CD14-positive monocyte (primary cell): ENCODE measurements at regions not wholly inside any gene's neighbourhood (a gene's known extent, or its start where the extent isn't known, plus 50 kb on each side); places are given as distances from the start of the nearest gene placed in this dataset.

Experiments used
- DNase-seq, 3 donors: peaks; one replicate each; pipeline ENCODE4 v3.0.0-alpha.2; 2011 to 2022
- H2AFZ ChIP-seq: 2 replicates; pipeline ENCODE4 v1.6.0; 2012; ENCODE audit warnings: mild to moderate bottlenecking, low read depth, low read length, inconsistent platforms; ENCODE audit not compliant: insufficient read depth, poor library complexity, severe bottlenecking
- H3K27ac ChIP-seq, 2 donors: 1 replicate in 1 of 2; 2 replicates in 1 of 2; pipeline ENCODE4 v1.5.1; 2012 to 2013; ENCODE audit warnings: low read length in 2 of 2, control low read depth in 1 of 2, inconsistent platforms in 1 of 2, low read depth in 1 of 2, mild to moderate bottlenecking in 1 of 2
- H3K27me3 ChIP-seq, 2 donors: one replicate each; pipeline versions ENCODE4 v1.6.0 to v1.6.1; 2011 to 2013; ENCODE audit warnings: low read length in 2 of 2; ENCODE audit not compliant: control insufficient read depth in 2 of 2, insufficient read depth in 2 of 2
- H3K36me3 ChIP-seq, 2 donors: replicated peaks in 1 of 2; 1 replicate in 1 of 2; 2 replicates in 1 of 2; pipeline versions ENCODE4 v1.5.1 to v1.6.1; 2012 to 2013; ENCODE audit warnings: low read length in 2 of 2, control low read depth in 1 of 2, inconsistent platforms in 1 of 2, mild to moderate bottlenecking in 1 of 2; ENCODE audit not compliant: insufficient read depth in 2 of 2, control insufficient read depth in 1 of 2
- H3K4me1 ChIP-seq, 2 donors: 1 replicate in 1 of 2; 2 replicates in 1 of 2; pipeline versions ENCODE4 v1.5.1 to v1.6.1; 2012 to 2013; ENCODE audit warnings: low read length in 2 of 2, control low read depth in 1 of 2, inconsistent platforms in 1 of 2, mild to moderate bottlenecking in 1 of 2, moderate library complexity in 1 of 2; ENCODE audit not compliant: insufficient read depth in 2 of 2, control insufficient read depth in 1 of 2
- H3K4me2 ChIP-seq: replicated peaks from 2 replicates; pipeline ENCODE3; 2012; ENCODE audit warnings: low read length, moderate library complexity, mild to moderate bottlenecking; ENCODE audit not compliant: poor library complexity, severe bottlenecking; ENCODE audit errors: extremely low read depth
- H3K4me3 ChIP-seq, 3 experiments: fragments of 200-600 bp in 1 of 3; sonication (generic) in 1 of 3; replicated peaks in 1 of 3; 1 replicate in 2 of 3; 2 replicates in 1 of 3; pipeline ENCODE4 v1.5.1; 2011 to 2013; ENCODE audit warnings: low read length in 3 of 3, mild to moderate bottlenecking in 3 of 3, control low read depth in 2 of 3, low read depth in 2 of 3, inconsistent platforms in 1 of 3, moderate library complexity in 1 of 3
- H3K79me2 ChIP-seq: 2 replicates; pipeline ENCODE4 v1.6.0; 2012; ENCODE audit warnings: mild to moderate bottlenecking, control low read depth, inconsistent platforms, low read length, moderate library complexity; ENCODE audit not compliant: insufficient read depth
- H3K9ac ChIP-seq: 2 replicates; pipeline ENCODE4 v1.6.0; 2017; ENCODE audit warnings: low read length, mild to moderate bottlenecking; ENCODE audit not compliant: insufficient read depth, poor library complexity, severe bottlenecking
- H3K9me3 ChIP-seq, 2 donors: replicated peaks in 1 of 2; 1 replicate in 1 of 2; 2 replicates in 1 of 2; pipeline versions ENCODE4 v1.5.1 to v1.6.1; 2012 to 2013; ENCODE audit warnings: low read length in 2 of 2, control low read depth in 1 of 2; ENCODE audit not compliant: control insufficient read depth in 1 of 2, insufficient read depth in 1 of 2
- H4K20me1 ChIP-seq: 2 replicates; pipeline ENCODE4 v1.6.0; 2012; ENCODE audit warnings: mild to moderate bottlenecking, low read length, control low read depth, moderate library complexity; ENCODE audit not compliant: insufficient read depth
- H3K27ac Mint-ChIP-seq, 7 donors: one replicate each; pipeline ENCODE4 v1.8.0; 2020; ENCODE audit warnings: mild to moderate bottlenecking in 7 of 7, mixed read lengths in 7 of 7, moderate library complexity in 6 of 7, inconsistent platforms in 2 of 7
- H3K27me3 Mint-ChIP-seq, 3 donors: one replicate each; pipeline ENCODE4 v1.8.0; 2021 to 2022; ENCODE audit warnings: low read depth in 3 of 3, mild to moderate bottlenecking in 3 of 3, mixed read lengths in 3 of 3, moderate library complexity in 3 of 3, inconsistent platforms in 1 of 3
- H3K36me3 Mint-ChIP-seq, 2 donors: one replicate each; pipeline ENCODE4 v1.8.0; 2020; ENCODE audit warnings: mixed read lengths in 2 of 2, inconsistent platforms in 1 of 2, mild to moderate bottlenecking in 1 of 2
- H3K4me1 Mint-ChIP-seq: one replicate; pipeline ENCODE4 v1.8.0; 2020; ENCODE audit warnings: mild to moderate bottlenecking, mixed read lengths
- H3K4me3 Mint-ChIP-seq, 2 donors: one replicate each; pipeline ENCODE4 v1.8.0; 2020; ENCODE audit warnings: mild to moderate bottlenecking in 2 of 2, mixed read lengths in 2 of 2, moderate library complexity in 1 of 2
- H3K9me3 Mint-ChIP-seq, 7 donors: one replicate each; pipeline ENCODE4 v1.8.0; 2020 to 2022; ENCODE audit warnings: mixed read lengths in 7 of 7, mild to moderate bottlenecking in 6 of 7, moderate library complexity in 6 of 7, inconsistent platforms in 2 of 7
- WGBS: methylation state at CpG from one replicate; pipeline ENCODE4 v1.1.5; 2013; ENCODE audit warnings: missing lambda C conversion rate; ENCODE audit not compliant: insufficient coverage; 5-methylcytosine and 5-hydroxymethylcytosine counted together
- intact Hi-C, 2 donors: fragments of 100-400 bp; cut with micrococcal nuclease; formaldehyde crosslinking; loops; one replicate each; pipeline versions ENCODE4 v1.15.0 to v1.15.1; 2023
- TF ChIP-seq, protein P1 (sequence below): fragments of 200-600 bp; IDR thresholded peaks from one replicate; pipeline ENCODE4 v1.8.0; 2022; ENCODE audit warnings: antibody characterized with exemption, mild to moderate bottlenecking

DNA sequence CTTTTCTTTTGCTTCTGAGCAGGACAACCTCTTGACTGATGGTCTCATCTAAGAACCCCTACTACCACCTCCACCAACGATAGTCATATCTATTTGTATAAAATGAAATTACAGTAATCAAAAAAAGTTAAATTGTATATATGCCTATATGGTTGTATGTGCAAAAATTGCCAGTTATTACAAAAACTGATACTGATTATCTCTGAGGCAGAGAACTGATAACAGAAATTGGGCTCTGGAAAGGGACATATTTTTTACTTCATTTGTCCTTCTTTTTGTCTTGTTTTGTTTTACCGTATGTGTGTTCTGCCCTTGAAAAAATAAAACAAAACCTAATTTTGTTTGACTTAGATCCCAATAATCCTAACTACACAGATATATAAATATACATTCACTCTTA, 574.4 kb upstream of the NOX3 start:
- Histone ChIP-seq H3K4me3 (no peak overlapping the region), H3K79me2 (no peaks in the 10 kb centered on the region), H3K27me3 (no peaks in the 10 kb centered on the region), H3K9me3 (peaks cover 3 to 20% of the 10 kb centered on the region in 2 donors), H3K36me3 (no peaks in the 10 kb centered on the region), H2AFZ (no peak overlapping the region), H3K9ac (no peak overlapping the region), H3K4me1 (peaks cover 0 to 5% of the 10 kb centered on the region in 2 donors), H4K20me1 (no peaks in the 10 kb centered on the region), H3K27ac (no peak overlapping the region), H3K4me2 (no peak overlapping the region)
- Mint-ChIP-seq H3K9me3 (peaks cover 13 to 22% (median 15%) of the 10 kb centered on the region in 7 donors), H3K4me1 (peaks cover 11% of the 10 kb centered on the region), H3K4me3 (no peak overlapping the region), H3K27ac (no peak overlapping the region), H3K36me3 (no peaks in the 10 kb centered on the region), H3K27me3 (no peaks in the 10 kb centered on the region)
- intact Hi-C loops, result no loop called here
- no CpG with 5 or more reads among the region's 2 CpGs for WGBS
- DNase-seq, result no peak
- TF ChIP-seq, protein P1, sequence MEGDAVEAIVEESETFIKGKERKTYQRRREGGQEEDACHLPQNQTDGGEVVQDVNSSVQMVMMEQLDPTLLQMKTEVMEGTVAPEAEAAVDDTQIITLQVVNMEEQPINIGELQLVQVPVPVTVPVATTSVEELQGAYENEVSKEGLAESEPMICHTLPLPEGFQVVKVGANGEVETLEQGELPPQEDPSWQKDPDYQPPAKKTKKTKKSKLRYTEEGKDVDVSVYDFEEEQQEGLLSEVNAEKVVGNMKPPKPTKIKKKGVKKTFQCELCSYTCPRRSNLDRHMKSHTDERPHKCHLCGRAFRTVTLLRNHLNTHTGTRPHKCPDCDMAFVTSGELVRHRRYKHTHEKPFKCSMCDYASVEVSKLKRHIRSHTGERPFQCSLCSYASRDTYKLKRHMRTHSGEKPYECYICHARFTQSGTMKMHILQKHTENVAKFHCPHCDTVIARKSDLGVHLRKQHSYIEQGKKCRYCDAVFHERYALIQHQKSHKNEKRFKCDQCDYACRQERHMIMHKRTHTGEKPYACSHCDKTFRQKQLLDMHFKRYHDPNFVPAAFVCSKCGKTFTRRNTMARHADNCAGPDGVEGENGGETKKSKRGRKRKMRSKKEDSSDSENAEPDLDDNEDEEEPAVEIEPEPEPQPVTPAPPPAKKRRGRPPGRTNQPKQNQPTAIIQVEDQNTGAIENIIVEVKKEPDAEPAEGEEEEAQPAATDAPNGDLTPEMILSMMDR, result no peak

DNA sequence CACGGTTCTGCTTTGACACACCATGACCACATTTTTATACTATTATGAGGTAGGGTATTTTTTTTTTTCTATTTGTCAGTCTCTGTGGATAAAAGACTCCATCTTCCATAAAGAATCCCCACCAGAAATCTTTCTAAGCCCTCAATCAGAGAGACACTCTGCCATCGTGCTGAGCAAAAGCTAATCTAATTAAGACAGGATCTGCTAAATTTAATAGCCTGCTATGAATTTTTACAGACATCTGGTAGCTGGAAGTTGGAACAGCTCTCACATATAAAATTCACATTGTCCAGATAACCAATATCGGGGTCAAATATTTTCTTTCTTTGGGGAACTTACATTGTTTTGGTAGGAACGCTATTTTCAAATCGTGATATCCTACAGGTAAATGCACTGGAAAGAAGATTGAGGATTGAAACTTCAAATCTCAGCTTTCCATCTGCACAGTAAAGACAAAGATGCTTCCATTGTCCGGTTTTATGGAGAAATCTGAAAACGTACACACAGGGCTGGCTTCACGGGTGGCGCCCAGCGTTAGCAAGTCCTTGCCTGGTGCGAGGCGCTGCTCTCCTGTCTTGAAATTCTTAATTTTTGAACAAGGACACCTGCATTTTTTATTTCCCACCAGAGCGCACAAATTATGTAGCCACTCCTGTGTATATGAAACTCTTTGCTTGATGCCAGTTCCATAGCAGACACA, 573.8 kb upstream of the NOX3 start:
- TF ChIP-seq, protein P1, result no peak
- 96% methylated on average over 8 of the region's 13 CpGs for WGBS
- Mint-ChIP-seq H3K27me3 (no peaks in the 10 kb centered on the region), H3K4me3 (peak overlapping the region in 1 of 2 donors; percentile 22), H3K27ac (no peak overlapping the region), H3K4me1 (peaks cover 11% of the 10 kb centered on the region), H3K9me3 (peaks cover 14 to 25% (median 16%) of the 10 kb centered on the region in 7 donors), H3K36me3 (no peaks in the 10 kb centered on the region)
- Histone ChIP-seq H2AFZ (no peak overlapping the region), H3K27ac (no peak overlapping the region), H4K20me1 (no peaks in the 10 kb centered on the region), H3K4me3 (no peak overlapping the region), H3K36me3 (no peaks in the 10 kb centered on the region), H3K4me1 (peaks cover 0 to 5% of the 10 kb centered on the region in 2 donors), H3K27me3 (no peaks in the 10 kb centered on the region), H3K9me3 (peaks cover 5 to 23% of the 10 kb centered on the region in 2 donors), H3K4me2 (no peak overlapping the region), H3K79me2 (no peaks in the 10 kb centered on the region), H3K9ac (no peak overlapping the region)
- intact Hi-C loops, result no loop called here
- no peak for DNase-seq
